ENCODE measurements at regions not wholly inside any gene's neighbourhood (a gene's known extent, or its start where the extent isn't known, plus 50 kb on each side); places are given as distances from the start of the nearest gene placed in this dataset.

- no TSS peak for BruUV-seq (replicated peaks)
- intact Hi-C loops (cut with micrococcal nuclease) = no loop called here
- no peaks in the 10 kb centered on the region for H3K9me1 ChIP-seq (replicated peaks; ENCODE audit: control insufficient read depth, extremely low read depth, insufficient read depth, low read length)
- FAIRE-seq (no peak), DNase-seq (ENCODE audit: low read depth, low spot score) (no peak)
- POLR2A ChIA-PET = no interaction called here
- no peaks in the 10 kb centered on the region for H3K36me3 ChIP-seq (ENCODE audit: control insufficient read depth in 2 of 2, extremely low read depth in 1 of 2, insufficient read depth in 2 of 2, low read length in 2 of 2)
- TF ChIP-seq MYC (IDR thresholded peaks at IDR 0.05; ENCODE audit: low read depth, low read length) = no peak
- H3K27ac ChIP-seq (ENCODE audit: insufficient read depth, low read depth, low read length) = no peak overlapping the region
- no peak overlapping the region for H3K4me2 ChIP-seq (ENCODE audit: insufficient read depth, low read length)
- H3K27me3 ChIP-seq (ENCODE audit: control insufficient read depth in 2 of 2, insufficient read depth in 2 of 2, low read length in 2 of 2) = no peaks in the 10 kb centered on the region
- H4K20me1 ChIP-seq (replicated peaks; ENCODE audit: control insufficient read depth, extremely low read depth, insufficient read depth, low read length) = no peaks in the 10 kb centered on the region
- no peaks in the 10 kb centered on the region for H3K79me2 ChIP-seq (ENCODE audit: control insufficient read depth, insufficient read depth, low read length)
- dilution Hi-C loops (cut with MboI; ENCODE audit: extremely low pct_ligation_motif_present, low sequenced_read_pairs) = no loop called here
- no peaks in the 10 kb centered on the region for H3K4me1 ChIP-seq (ENCODE audit: control insufficient read depth, extremely low read depth, insufficient read depth, low read length)
- H3K4me3 ChIP-seq (replicated peaks in 1 of 3; ENCODE audit: insufficient read depth in 1 of 3, low read depth in 1 of 3, low read length in 3 of 3) = no peak overlapping the region
- H3K9me3 ChIP-seq (replicated peaks; ENCODE audit: control insufficient read depth, insufficient read depth, low read length) = peaks cover 2% of the 10 kb centered on the region
- CTCF ChIA-PET = no interaction called here
- H2AFZ ChIP-seq (ENCODE audit: low read depth, low read length) = no peak overlapping the region
- H3K9ac ChIP-seq (replicated peaks; ENCODE audit: extremely low read depth, insufficient read depth, low read length) = no peak overlapping the region
These were observed 593.0 kb upstream of the SGCD start for GRCh38 chr5:155733935-155734334.

DNA sequence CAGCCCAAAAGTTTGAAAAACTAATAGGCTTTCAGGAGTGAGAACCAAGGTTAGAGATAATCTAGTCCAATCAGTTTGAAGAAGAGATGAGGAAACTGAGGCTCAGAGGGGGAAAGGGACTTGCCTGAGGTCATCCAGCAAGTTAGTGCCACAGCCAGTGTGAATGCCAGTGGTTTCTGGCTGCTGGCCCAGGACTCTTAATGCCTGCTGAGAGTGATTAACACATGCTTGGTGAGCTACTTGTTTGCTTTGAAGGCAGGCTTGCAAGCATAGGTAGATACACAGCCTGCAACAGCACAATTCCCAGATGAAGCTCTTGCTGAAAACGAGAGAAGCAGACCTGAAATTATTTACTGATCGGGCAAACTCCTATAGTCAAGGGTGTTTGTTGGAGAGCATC, 591.6 kb upstream of the SGCD start:
- TF ChIP-seq POLR2AphosphoS5 (IDR thresholded peaks at IDR 0.05; ENCODE audit: insufficient read depth, low read depth, low read length) = no peak
- no peak for TF ChIP-seq MYC (IDR thresholded peaks at IDR 0.05; ENCODE audit: low read depth, low read length)
- no peak for TF ChIP-seq EZH2 (IDR thresholded peaks at IDR 0.05; ENCODE audit: borderline replicate concordance, low read depth, low read length, severe bottlenecking)
- no peak for TF ChIP-seq JUN (IDR thresholded peaks at IDR 0.05; ENCODE audit: borderline replicate concordance, insufficient read depth, insufficient read length, low read depth)
- no peak for TF ChIP-seq FOS (IDR thresholded peaks at IDR 0.05; ENCODE audit: borderline replicate concordance, insufficient read depth, low read length)
- TF ChIP-seq GATA2 (IDR thresholded peaks at IDR 0.05; ENCODE audit: insufficient read depth, insufficient read length, low read depth, low read length) = no peak
- TF ChIP-seq, protein P1, sequence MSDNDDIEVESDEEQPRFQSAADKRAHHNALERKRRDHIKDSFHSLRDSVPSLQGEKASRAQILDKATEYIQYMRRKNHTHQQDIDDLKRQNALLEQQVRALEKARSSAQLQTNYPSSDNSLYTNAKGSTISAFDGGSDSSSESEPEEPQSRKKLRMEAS (IDR thresholded peaks at IDR 0.05; ENCODE audit: insufficient read depth, insufficient read length) = no peak
- no peak for TF ChIP-seq POLR2A (IDR thresholded peaks at IDR 0.05; ENCODE audit: low read depth, low read length)
- TF ChIP-seq CTCF (IDR thresholded peaks at IDR 0.05; ENCODE audit: extremely low read depth in 1 of 2, insufficient read depth in 1 of 2, low read depth in 1 of 2, low read length in 2 of 2) = no peak
- H4K20me1 ChIP-seq (replicated peaks; ENCODE audit: control insufficient read depth, extremely low read depth, insufficient read depth, low read length) = no peaks in the 10 kb centered on the region
- no peak overlapping the region for H3K4me3 ChIP-seq (replicated peaks in 1 of 3; ENCODE audit: insufficient read depth in 1 of 3, low read depth in 1 of 3, low read length in 3 of 3)
- no peak overlapping the region for H3K27ac ChIP-seq (ENCODE audit: insufficient read depth, low read depth, low read length)
- CTCF ChIA-PET = no interaction called here
- intact Hi-C loops (cut with micrococcal nuclease) = no loop called here
- no peak overlapping the region for H2AFZ ChIP-seq (ENCODE audit: low read depth, low read length)
- H3K27me3 ChIP-seq (ENCODE audit: control insufficient read depth in 2 of 2, insufficient read depth in 2 of 2, low read length in 2 of 2) = no peaks in the 10 kb centered on the region
- DNase-seq (ENCODE audit: low read depth, low spot score) = no peak
- dilution Hi-C loops (cut with MboI; ENCODE audit: extremely low pct_ligation_motif_present, low sequenced_read_pairs) = no loop called here
- no TSS peak for BruUV-seq (replicated peaks)
- no peaks in the 10 kb centered on the region for H3K36me3 ChIP-seq (ENCODE audit: control insufficient read depth in 2 of 2, extremely low read depth in 1 of 2, insufficient read depth in 2 of 2, low read length in 2 of 2)
- H3K79me2 ChIP-seq (ENCODE audit: control insufficient read depth, insufficient read depth, low read length) = no peaks in the 10 kb centered on the region
- no peaks in the 10 kb centered on the region for H3K9me1 ChIP-seq (replicated peaks; ENCODE audit: control insufficient read depth, extremely low read depth, insufficient read depth, low read length)
- POLR2A ChIA-PET = no interaction called here
- no peak for FAIRE-seq
- peaks cover 2% of the 10 kb centered on the region for H3K9me3 ChIP-seq (replicated peaks; ENCODE audit: control insufficient read depth, insufficient read depth, low read length)
- no peak overlapping the region for H3K9ac ChIP-seq (replicated peaks; ENCODE audit: extremely low read depth, insufficient read depth, low read length)
- H3K4me2 ChIP-seq (ENCODE audit: insufficient read depth, low read length) = no peak overlapping the region
- H3K4me1 ChIP-seq (ENCODE audit: control insufficient read depth, extremely low read depth, insufficient read depth, low read length) = no peaks in the 10 kb centered on the region

Measured in endothelial cell of umbilical vein (primary cell).